ENCODE measurements at regions not wholly inside any gene's neighbourhood (a gene's known extent, or its start where the extent isn't known, plus 50 kb on each side); places are given as distances from the start of the nearest gene placed in this dataset.

- DNase-seq (ENCODE audit: extremely low read depth, low read depth): no peak
- no peak for TF ChIP-seq CTCF (IDR thresholded peaks at IDR 0.05; ENCODE audit: low read depth, low read length)
Observed at GRCh38 chr20:19083136-19083621, 129.3 kb upstream of the SLC24A3 start.

GRCh38 chr20:19090332-19090731 lies 122.1 kb upstream of the SLC24A3 start:
- no peak for DNase-seq (ENCODE audit: extremely low read depth, low read depth)
- no peak for TF ChIP-seq CTCF (IDR thresholded peaks at IDR 0.05; ENCODE audit: low read depth, low read length)

GRCh38 chr20:19094959-19095541 lies 117.4 kb upstream of the SLC24A3 start:
- no peak for TF ChIP-seq CTCF (IDR thresholded peaks at IDR 0.05; ENCODE audit: low read depth, low read length)
- DNase-seq (ENCODE audit: extremely low read depth, low read depth): no peak

GRCh38 chr20:19095762-19096161 lies 116.7 kb upstream of the SLC24A3 start:
- no peak for DNase-seq (ENCODE audit: extremely low read depth, low read depth)
- no peak for TF ChIP-seq CTCF (IDR thresholded peaks at IDR 0.05; ENCODE audit: low read depth, low read length)

DNA sequence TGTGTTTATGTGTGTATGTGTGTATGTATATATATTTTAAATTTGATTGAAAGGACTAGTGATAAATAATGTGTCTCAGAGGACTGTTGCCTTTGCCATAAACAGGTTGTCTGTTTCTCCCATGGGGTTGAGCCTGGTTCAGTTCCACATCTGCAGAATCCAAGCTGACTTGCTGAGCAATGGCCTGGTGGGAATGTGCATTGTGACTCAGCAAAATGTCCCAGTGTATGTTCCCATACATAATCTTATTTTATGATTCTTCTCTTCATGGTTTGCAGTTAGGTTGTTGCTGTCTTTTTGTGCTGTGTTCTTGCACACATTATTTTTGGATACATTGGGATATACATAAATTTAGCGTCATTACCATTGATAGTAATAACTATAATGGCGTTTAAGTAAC lies 115.6 kb upstream of the SLC24A3 start:
- DNase-seq (ENCODE audit: extremely low read depth, low read depth): no peak
- TF ChIP-seq CTCF (IDR thresholded peaks at IDR 0.05; ENCODE audit: low read depth, low read length): no peak

- DNase-seq (ENCODE audit: extremely low read depth, low read depth): no peak
- no peak for TF ChIP-seq CTCF (IDR thresholded peaks at IDR 0.05; ENCODE audit: low read depth, low read length)
Observed at GRCh38 chr20:19098117-19098516, 114.3 kb upstream of the SLC24A3 start.

- TF ChIP-seq CTCF (IDR thresholded peaks at IDR 0.05; ENCODE audit: low read depth, low read length): no peak
- no peak for DNase-seq (ENCODE audit: extremely low read depth, low read depth)
Observed at GRCh38 chr20:19098806-19099578, 113.5 kb upstream of the SLC24A3 start.
